Right atrium auricular region (tissue), 2 donors: ENCODE measurements at regions not wholly inside any gene's neighbourhood (a gene's known extent, or its start where the extent isn't known, plus 50 kb on each side); places are given as distances from the start of the nearest gene placed in this dataset.

Source experiments
- DNase-seq: peaks from one replicate; pipeline ENCODE4 v3.0.0-alpha.2; 2019; ENCODE audit warnings: low spot score
- H3K27ac ChIP-seq, 2 donors: fragments of 200-600 bp; sonication (generic); 1 replicate in 1 of 2; 2 replicates in 1 of 2; pipeline ENCODE4 v1.5.1; 2016 to 2019
- H3K27me3 ChIP-seq, 2 donors: fragments of 200-600 bp; sonication (generic); one replicate each; pipeline versions ENCODE4 v1.5.1 to v1.6.0; 2017 to 2019
- H3K36me3 ChIP-seq: fragments of 200-600 bp; sonication (generic); one replicate; pipeline ENCODE4 v1.5.1; 2016
- H3K4me1 ChIP-seq, 2 donors: fragments of 200-600 bp; sonication (generic); one replicate each; pipeline versions ENCODE4 v1.5.1 to v1.6.0; 2017 to 2019
- H3K4me3 ChIP-seq, 2 donors: fragments of 200-600 bp; sonication (generic); 1 replicate in 1 of 2; 2 replicates in 1 of 2; pipeline ENCODE4 v1.5.1; 2017 to 2019; ENCODE audit warnings: mild to moderate bottlenecking in 1 of 2, moderate library complexity in 1 of 2
- H3K9me3 ChIP-seq, 2 donors: fragments of 200-600 bp; sonication (generic); one replicate each; pipeline ENCODE4 v1.5.1; 2019
- CTCF ChIP-seq, 2 donors: fragments of 200-600 bp; sonication (generic); IDR thresholded peaks; one replicate each; pipeline ENCODE4 v1.5.1; 2019; ENCODE audit warnings: antibody characterized with exemption in 2 of 2

GRCh38 chr6:71125216-71125615, 163.4 kb upstream of the OGFRL1 start:
- no peak for DNase-seq
- no peak for TF ChIP-seq CTCF (IDR thresholded peaks at IDR 0.05)
- Histone ChIP-seq H3K36me3 (no peaks in the 10 kb centered on the region), H3K4me1 (no peaks in the 10 kb centered on the region), H3K4me3 (no peak overlapping the region), H3K9me3 (peaks cover 0 to 11% of the 10 kb centered on the region in 2 donors), H3K27ac (no peak overlapping the region), H3K27me3 (no peaks in the 10 kb centered on the region)

- Histone ChIP-seq H3K27ac (no peak overlapping the region), H3K4me1 (no peaks in the 10 kb centered on the region), H3K9me3 (peaks cover 0 to 9% of the 10 kb centered on the region in 2 donors), H3K4me3 (no peak overlapping the region), H3K27me3 (no peaks in the 10 kb centered on the region), H3K36me3 (no peaks in the 10 kb centered on the region)
- no peak for TF ChIP-seq CTCF (IDR thresholded peaks at IDR 0.05)
- no peak for DNase-seq
Observed at GRCh38 chr6:71126506-71126905, 162.1 kb upstream of the OGFRL1 start.

GRCh38 chr6:71127374-71127773, 161.2 kb upstream of the OGFRL1 start:
- peaks cover 0 to 9% of the 10 kb centered on the region in 2 donors for H3K9me3 ChIP-seq
- no peaks in the 10 kb centered on the region for H3K27me3 ChIP-seq
- H3K4me1 ChIP-seq, result no peaks in the 10 kb centered on the region
- no peak for DNase-seq
- no peak overlapping the region for H3K27ac ChIP-seq
- no peak overlapping the region for H3K4me3 ChIP-seq
- TF ChIP-seq CTCF (IDR thresholded peaks at IDR 0.05), result no peak
- no peaks in the 10 kb centered on the region for H3K36me3 ChIP-seq

GRCh38 chr6:71130277-71130676, 158.3 kb upstream of the OGFRL1 start:
- no peaks in the 10 kb centered on the region for H3K36me3 ChIP-seq
- H3K27me3 ChIP-seq, result no peaks in the 10 kb centered on the region
- peaks cover 0 to 9% of the 10 kb centered on the region in 2 donors for H3K9me3 ChIP-seq
- H3K27ac ChIP-seq, result no peak overlapping the region
- no peak overlapping the region for H3K4me3 ChIP-seq
- no peaks in the 10 kb centered on the region for H3K4me1 ChIP-seq
- no peak for TF ChIP-seq CTCF (IDR thresholded peaks at IDR 0.05)
- DNase-seq, result no peak

GRCh38 chr6:71134929-71135642, 153.5 kb upstream of the OGFRL1 start:
- DNase-seq, result no peak
- H3K4me1 ChIP-seq, result no peaks in the 10 kb centered on the region
- no peaks in the 10 kb centered on the region for H3K27me3 ChIP-seq
- no peak overlapping the region for H3K4me3 ChIP-seq
- TF ChIP-seq CTCF (IDR thresholded peaks at IDR 0.05), result no peak
- no peaks in the 10 kb centered on the region for H3K36me3 ChIP-seq
- no peak overlapping the region for H3K27ac ChIP-seq
- H3K9me3 ChIP-seq, result no peaks in the 10 kb centered on the region

- DNase-seq, result no peak
- Histone ChIP-seq H3K27me3 (no peaks in the 10 kb centered on the region), H3K36me3 (no peaks in the 10 kb centered on the region), H3K27ac (no peak overlapping the region), H3K4me3 (no peak overlapping the region), H3K9me3 (no peaks in the 10 kb centered on the region), H3K4me1 (no peaks in the 10 kb centered on the region)
- TF ChIP-seq CTCF (IDR thresholded peaks at IDR 0.05), result no peak
Observed at GRCh38 chr6:71137973-71138372, 150.6 kb upstream of the OGFRL1 start.
